Osteocyte (in vitro differentiated cells): ENCODE measurements at regions not wholly inside any gene's neighbourhood (a gene's known extent, or its start where the extent isn't known, plus 50 kb on each side); places are given as distances from the start of the nearest gene placed in this dataset.
"Not testable (repeated sequence)": the region's sequence is repeated elsewhere in the genome, so short reads cannot be mapped to it uniquely, and the experiment has no call there.

Experiments
- DNase-seq: peaks from one replicate; pipeline ENCODE4 v3.0.0; 2021; ENCODE audit warnings: mixed read lengths; ENCODE audit not compliant: unreplicated experiment; ENCODE audit errors: extremely low spot score
- H3K27ac Mint-ChIP-seq: one replicate; pipeline ENCODE4 v1.8.0; 2021; ENCODE audit warnings: mild to moderate bottlenecking, mixed read lengths; ENCODE audit not compliant: unreplicated experiment
- H3K27me3 Mint-ChIP-seq: one replicate; pipeline ENCODE4 v1.8.0; 2021; ENCODE audit warnings: mixed read lengths; ENCODE audit not compliant: unreplicated experiment
- H3K36me3 Mint-ChIP-seq: one replicate; pipeline ENCODE4 v1.8.0; 2021; ENCODE audit warnings: mixed read lengths; ENCODE audit not compliant: unreplicated experiment
- H3K4me1 Mint-ChIP-seq: one replicate; pipeline ENCODE4 v1.8.0; 2021; ENCODE audit warnings: mixed read lengths; ENCODE audit not compliant: unreplicated experiment
- H3K4me3 Mint-ChIP-seq: one replicate; pipeline ENCODE4 v1.8.0; 2021; ENCODE audit warnings: mild to moderate bottlenecking, moderate library complexity, mixed read lengths; ENCODE audit not compliant: unreplicated experiment
- H3K9me3 Mint-ChIP-seq: one replicate; pipeline ENCODE4 v1.8.0; 2021; ENCODE audit warnings: mixed read lengths; ENCODE audit not compliant: unreplicated experiment
- CTCF ChIP-seq: fragments of 200-600 bp; sonication (generic); IDR thresholded peaks from 2 replicates; pipeline ENCODE4 v1.5.0; 2021; ENCODE audit warnings: antibody characterized with exemption, mild to moderate bottlenecking, moderate library complexity

GRCh38 chr3:197450810-197451209, 105.0 kb downstream of the BDH1 start:
- H3K9me3 Mint-ChIP-seq = no peaks in the 10 kb centered on the region

GRCh38 chr3:197450308-197450707, 105.5 kb downstream of the BDH1 start:
- H3K27ac Mint-ChIP-seq = no peak overlapping the region
- no peak for DNase-seq

More at GRCh38 chr3:197450810-197451209, 105.0 kb downstream of the BDH1 start:
- Mint-ChIP-seq H3K27me3 (peaks cover 4% of the 10 kb centered on the region), H3K36me3 (no peaks in the 10 kb centered on the region), H3K27ac (no peak overlapping the region), H3K4me3 (no peak overlapping the region), H3K4me1 (peaks cover 10% of the 10 kb centered on the region)
- no peak for DNase-seq
- no peak for TF ChIP-seq CTCF

GRCh38 chr3:197449181-197449580, 106.6 kb downstream of the BDH1 start:
- not testable (repeated sequence) for H3K9me3 Mint-ChIP-seq, H3K4me3 Mint-ChIP-seq, H3K27ac Mint-ChIP-seq, H3K4me1 Mint-ChIP-seq, DNase-seq, H3K36me3 Mint-ChIP-seq, H3K27me3 Mint-ChIP-seq

More at GRCh38 chr3:197450308-197450707, 105.5 kb downstream of the BDH1 start:
- Mint-ChIP-seq H3K4me1 (peaks cover 5% of the 10 kb centered on the region), H3K4me3 (no peak overlapping the region), H3K9me3 (no peaks in the 10 kb centered on the region), H3K36me3 (no peaks in the 10 kb centered on the region), H3K27me3 (peaks cover 4% of the 10 kb centered on the region)
- no peak for TF ChIP-seq CTCF

GRCh38 chr3:197447781-197448180, 108.0 kb downstream of the BDH1 start:
- not testable (repeated sequence) for H3K4me3 Mint-ChIP-seq, H3K9me3 Mint-ChIP-seq, H3K36me3 Mint-ChIP-seq, DNase-seq, H3K27me3 Mint-ChIP-seq, H3K27ac Mint-ChIP-seq, H3K4me1 Mint-ChIP-seq

- H3K36me3 Mint-ChIP-seq = no peaks in the 10 kb centered on the region
- no peak overlapping the region for H3K27ac Mint-ChIP-seq
- H3K4me1 Mint-ChIP-seq = no peaks in the 10 kb centered on the region
- no peaks in the 10 kb centered on the region for H3K27me3 Mint-ChIP-seq
- no peak for TF ChIP-seq CTCF
- H3K4me3 Mint-ChIP-seq = no peak overlapping the region
- no peaks in the 10 kb centered on the region for H3K9me3 Mint-ChIP-seq
- DNase-seq = no peak
These were observed 108.7 kb downstream of the BDH1 start for GRCh38 chr3:197447057-197447456.

- no peaks in the 10 kb centered on the region for H3K9me3 Mint-ChIP-seq
- H3K4me1 Mint-ChIP-seq = no peaks in the 10 kb centered on the region
- DNase-seq = no peak
- H3K36me3 Mint-ChIP-seq = no peaks in the 10 kb centered on the region
- H3K27me3 Mint-ChIP-seq = peaks cover 2% of the 10 kb centered on the region
- no peak overlapping the region for H3K27ac Mint-ChIP-seq
- TF ChIP-seq CTCF = no peak
- H3K4me3 Mint-ChIP-seq = no peak overlapping the region
These were observed 109.1 kb downstream of the BDH1 start for GRCh38 chr3:197446700-197447056.
